HCT116 (cell line): ENCODE measurements at regions not wholly inside any gene's neighbourhood (a gene's known extent, or its start where the extent isn't known, plus 50 kb on each side); places are given as distances from the start of the nearest gene placed in this dataset.

Experiments
- ATAC-seq: fragments of 200-7000 bp; cut with Tn5 transposase; 2 replicates; pipeline ENCODE4 v1.9.1; 2020; ENCODE audit warnings: mild to moderate bottlenecking, moderate library complexity
- BruUV-seq: library from RNA; stranded (reverse); fragments of 400-500 nt; replicated peaks from 2 replicates; lab custom pipeline; 2021; lab: Mats Ljungman, UMichigan
- CTCF ChIA-PET: fragments of 300-600 bp; sonication (Branson Sonifier 250); formaldehyde crosslinking; loops from one replicate; lab custom pipeline; 2021; ENCODE audit warnings: antibody characterized with exemption; lab: Charles Lee
- POLR2A ChIA-PET: fragments of 300-600, 350-600 bp; sonication (Branson Sonifier 250); formaldehyde crosslinking; loops from one replicate; lab custom pipeline; 2021; ENCODE audit warnings: antibody characterized with exemption; lab: Charles Lee
- RAD21 ChIA-PET, 2 experiments: fragments of 300-600 bp; sonication (Branson Sonifier 250); formaldehyde crosslinking; loops; one replicate each; lab custom pipeline; 2023; ENCODE audit warnings: low total read pairs in 2 of 2; ENCODE audit not compliant: uncharacterized antibody in 2 of 2, unreplicated experiment in 2 of 2, low non-redundant PET in 1 of 2; lab: Charles Lee
- DNase-seq: peaks from one replicate; pipeline ENCODE4 v3.0.0-alpha.2; 2010; ENCODE audit warnings: low read depth, low spot score
- H2AFZ ChIP-seq: fragments of 200-600 bp; shearing (Covaris generic), sonication (generic); 2 replicates; pipeline ENCODE4 v1.6.1; 2017; ENCODE audit warnings: low read depth, mixed run types, mixed read lengths, antibody characterized with exemption, low read length; ENCODE audit not compliant: poor library complexity, severe bottlenecking
- H3K27ac ChIP-seq: 2 replicates; pipeline ENCODE4 v1.5.1; 2012; ENCODE audit warnings: low read depth, low read length
- H3K27me3 ChIP-seq: fragments of 200-600 bp; sonication (generic); 2 replicates; pipeline ENCODE4 v1.6.1; 2016; ENCODE audit warnings: mixed run types, low read length, mixed read lengths; ENCODE audit not compliant: insufficient read depth
- H3K36me3 ChIP-seq, 2 experiments: fragments of 200-500 bp in 1 of 2; fragments of 200-600 bp in 1 of 2; sonication (Bioruptor generic) in 1 of 2; sonication (generic) in 1 of 2; 2 replicates each; pipeline versions ENCODE4 v1.5.1 to v1.6.1; 2014 to 2016; ENCODE audit warnings: low read length in 2 of 2, inconsistent platforms in 1 of 2, mixed read lengths in 1 of 2, mixed run types in 1 of 2; ENCODE audit not compliant: insufficient read depth in 2 of 2, control insufficient read depth in 1 of 2
- H3K4me1 ChIP-seq, 2 experiments: fragments of 200-600 bp in 1 of 2; sonication (generic) in 1 of 2; 2 replicates each; pipeline versions ENCODE4 v1.5.1 to v1.6.1; 2012 to 2017; ENCODE audit warnings: low read length in 2 of 2, inconsistent platforms in 1 of 2, mild to moderate bottlenecking in 1 of 2, mixed read lengths in 1 of 2, mixed run types in 1 of 2, moderate library complexity in 1 of 2; ENCODE audit not compliant: insufficient read depth in 2 of 2, control insufficient read depth in 1 of 2
- H3K4me2 ChIP-seq: fragments of 200-600 bp; sonication (generic); 2 replicates; pipeline ENCODE4 v1.6.1; 2017; ENCODE audit warnings: mixed run types, low read length, mixed read lengths
- H3K4me3 ChIP-seq, 2 experiments: fragments of 200-600 bp in 1 of 2; sonication (generic) in 1 of 2; replicated peaks in 1 of 2; 2 replicates each; pipeline ENCODE4 v1.5.1; 2011 to 2016; ENCODE audit warnings: low read length in 2 of 2, control low read depth in 1 of 2, low read depth in 1 of 2, mild to moderate bottlenecking in 1 of 2, mixed read lengths in 1 of 2, mixed run types in 1 of 2
- H3K79me2 ChIP-seq: fragments of 200-600 bp; sonication (generic); 2 replicates; pipeline ENCODE4 v1.6.1; 2017; ENCODE audit warnings: mild to moderate bottlenecking, mixed run types, low read length, moderate library complexity, mixed read lengths; ENCODE audit not compliant: insufficient read depth
- H3K9ac ChIP-seq: fragments of 200-600 bp; sonication (generic); 2 replicates; pipeline ENCODE4 v1.6.1; 2016; ENCODE audit warnings: low read length, mixed read lengths
- H3K9me2 ChIP-seq: fragments of 200-600 bp; sonication (generic), shearing (Covaris generic); 2 replicates; pipeline ENCODE4 v1.6.1; 2017; ENCODE audit warnings: mixed run types, mild to moderate bottlenecking, moderate library complexity; ENCODE audit not compliant: insufficient read depth
- H3K9me3 ChIP-seq, 2 experiments: fragments of 200-500 bp in 1 of 2; fragments of 200-600 bp in 1 of 2; sonication (Bioruptor generic) in 1 of 2; sonication (generic) in 1 of 2; 2 replicates each; pipeline ENCODE4 v1.6.1; 2014 to 2017; ENCODE audit warnings: low read length in 2 of 2, mixed read lengths in 2 of 2, inconsistent platforms in 1 of 2, low read depth in 1 of 2, mild to moderate bottlenecking in 1 of 2, mixed run types in 1 of 2, moderate library complexity in 1 of 2; ENCODE audit not compliant: control insufficient read depth in 1 of 2, insufficient read depth in 1 of 2
- H4K20me1 ChIP-seq: fragments of 200-600 bp; sonication (generic), shearing (Covaris generic); 2 replicates; pipeline ENCODE4 v1.6.1; 2017; ENCODE audit warnings: mixed run types, mild to moderate bottlenecking, moderate library complexity; ENCODE audit not compliant: insufficient read depth
- CEBPB ChIP-seq: IDR thresholded peaks from 2 replicates; pipeline ENCODE4 v1.6.1; 2012; ENCODE audit warnings: low read depth
- CTCF ChIP-seq, 3 experiments: fragments of 200-600 bp in 1 of 3; sonication (generic) in 1 of 3; IDR thresholded peaks in 2 of 3; conservative IDR thresholded peaks in 1 of 3; 2 replicates each; pipeline ENCODE4 v1.5.1; 2012 to 2017; ENCODE audit warnings: low read depth in 2 of 3, low read length in 2 of 3, antibody characterized with exemption in 1 of 3, borderline replicate concordance in 1 of 3, control low read depth in 1 of 3, mild to moderate bottlenecking in 1 of 3, mixed read lengths in 1 of 3, mixed run types in 1 of 3, moderate library complexity in 1 of 3; ENCODE audit not compliant: insufficient read depth in 1 of 3
- EGR1 ChIP-seq: IDR thresholded peaks from 2 replicates; pipeline ENCODE4 v1.6.1; 2012; ENCODE audit warnings: low read depth
- EZH2 ChIP-seq: fragments of 200-600 bp; sonication (generic); IDR thresholded peaks from 2 replicates; pipeline ENCODE4 v1.6.1; 2017; ENCODE audit warnings: antibody characterized with exemption, mixed run types
- EZH2phosphoT487 ChIP-seq: fragments of 200-600 bp; IDR thresholded peaks from 2 replicates; pipeline ENCODE4 v1.6.1; 2018; ENCODE audit warnings: antibody characterized with exemption, borderline replicate concordance
- JUND ChIP-seq: IDR thresholded peaks from 2 replicates; pipeline ENCODE4 v1.6.1; 2012
- POLR2AphosphoS5 ChIP-seq: IDR thresholded peaks from 2 replicates; pipeline ENCODE4 v1.6.1; 2011; ENCODE audit warnings: mild to moderate bottlenecking, low read depth, low read length, moderate library complexity
- RAD21 ChIP-seq: IDR thresholded peaks from 2 replicates; pipeline ENCODE4 v1.6.1; 2012; ENCODE audit warnings: low read depth, mild to moderate bottlenecking
- SIN3A ChIP-seq: IDR thresholded peaks from 2 replicates; pipeline ENCODE4 v1.6.1; 2012; ENCODE audit warnings: low read depth
- TCF7L2 ChIP-seq: IDR thresholded peaks from 2 replicates; pipeline ENCODE4 v1.7.0; 2011; ENCODE audit warnings: borderline replicate concordance, inconsistent platforms; ENCODE audit not compliant: insufficient read depth, insufficient read length; ENCODE audit errors: extremely low read depth
- YY1 ChIP-seq: IDR thresholded peaks from 2 replicates; pipeline ENCODE4 v1.6.1; 2011; ENCODE audit warnings: low read length, low read depth, moderate library complexity, mild to moderate bottlenecking; ENCODE audit not compliant: insufficient replicate concordance; ENCODE audit errors: extremely low read depth
- ZNF274 ChIP-seq: fragments of 200-500 bp; sonication (Bioruptor generic); IDR thresholded peaks from 2 replicates; pipeline ENCODE4 v1.6.1; 2014; ENCODE audit warnings: mild to moderate bottlenecking, low read depth, low read length, inconsistent platforms
- intact Hi-C: fragments of 100-400 bp; cut with micrococcal nuclease; formaldehyde crosslinking; loops from 2 replicates; pipeline ENCODE4 v1.10.0; 2022
- TF ChIP-seq, protein P1 (sequence below): IDR thresholded peaks from 2 replicates; pipeline ENCODE4 v1.6.1; 2011; ENCODE audit warnings: mild to moderate bottlenecking, low read length, moderate library complexity; ENCODE audit not compliant: insufficient replicate concordance; ENCODE audit errors: extremely low read depth

- TF ChIP-seq EGR1 (no peak), ZNF274 (no peak), JUND (no peak), YY1 (no peak), TCF7L2 (no peak)
- TF ChIP-seq, protein P1, sequence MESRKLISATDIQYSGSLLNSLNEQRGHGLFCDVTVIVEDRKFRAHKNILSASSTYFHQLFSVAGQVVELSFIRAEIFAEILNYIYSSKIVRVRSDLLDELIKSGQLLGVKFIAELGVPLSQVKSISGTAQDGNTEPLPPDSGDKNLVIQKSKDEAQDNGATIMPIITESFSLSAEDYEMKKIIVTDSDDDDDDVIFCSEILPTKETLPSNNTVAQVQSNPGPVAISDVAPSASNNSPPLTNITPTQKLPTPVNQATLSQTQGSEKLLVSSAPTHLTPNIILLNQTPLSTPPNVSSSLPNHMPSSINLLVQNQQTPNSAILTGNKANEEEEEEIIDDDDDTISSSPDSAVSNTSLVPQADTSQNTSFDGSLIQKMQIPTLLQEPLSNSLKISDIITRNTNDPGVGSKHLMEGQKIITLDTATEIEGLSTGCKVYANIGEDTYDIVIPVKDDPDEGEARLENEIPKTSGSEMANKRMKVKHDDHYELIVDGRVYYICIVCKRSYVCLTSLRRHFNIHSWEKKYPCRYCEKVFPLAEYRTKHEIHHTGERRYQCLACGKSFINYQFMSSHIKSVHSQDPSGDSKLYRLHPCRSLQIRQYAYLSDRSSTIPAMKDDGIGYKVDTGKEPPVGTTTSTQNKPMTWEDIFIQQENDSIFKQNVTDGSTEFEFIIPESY, result no peak
- TF ChIP-seq, all 23 proteins: peak for 0
These were observed 84.2 kb upstream of the IGLL5 start (continued) for GRCh38 chr22:22803285-22803853.

- intact Hi-C loops, result loop anchor here (2.0 kb wide), 2 partner anchors 75 to 145 kb away; no protein-coding TSS in a partner anchor
- POLR2A ChIA-PET, result no interaction called here
- H3K4me2 ChIP-seq, result no peak overlapping the region
- no peaks in the 10 kb centered on the region for H3K27me3 ChIP-seq
- RAD21 ChIA-PET, result interaction anchor here (1.5 to 1.8 kb wide), 3 partner anchors 22 to 74 kb away, joined by 4 to 13 read pairs (median 8); no protein-coding TSS in a partner anchor
- no peaks in the 10 kb centered on the region for H3K4me1 ChIP-seq
- no peaks in the 10 kb centered on the region for H4K20me1 ChIP-seq
- no peak overlapping the region for H3K4me3 ChIP-seq
- ATAC-seq, result peak; percentile 100
- DNase-seq, result peak; percentile 36
- no peaks in the 10 kb centered on the region for H3K36me3 ChIP-seq
- H3K9me3 ChIP-seq, result no peaks in the 10 kb centered on the region
- H3K79me2 ChIP-seq, result no peaks in the 10 kb centered on the region
- no peak overlapping the region for H2AFZ ChIP-seq
- no peak overlapping the region for H3K27ac ChIP-seq
- H3K9ac ChIP-seq, result no peak overlapping the region
- BruUV-seq, result no TSS peak
- H3K9me2 ChIP-seq, result no peaks in the 10 kb centered on the region
- CTCF ChIA-PET, result interaction anchor here (0.7 to 4.5 kb wide), 21 partner anchors 8 to 223 kb away, joined by 3 to 55 read pairs (median 5); no protein-coding TSS in a partner anchor
- TF ChIP-seq RAD21 (peak; percentile 66), CEBPB (no peak), SIN3A (no peak), POLR2AphosphoS5 (no peak), ZNF274 (no peak), CTCF (IDR thresholded peaks at IDR 0.05 in 2 of 3, conservative IDR thresholded peaks at IDR 0.05 in 1 of 3; ENCODE audit: borderline replicate concordance in 1 of 3, insufficient read depth in 1 of 3, low read depth in 2 of 3, low read length in 2 of 3) (peak; percentile 54 to 98 (median 97); a peak in 5 of 6 replicates), EZH2phosphoT487 (no peak), YY1 (no peak), EZH2 (no peak)
These were observed 77.6 kb upstream of the IGLL5 start for GRCh38 chr22:22810018-22810427.
